Trophoblast cell (in vitro differentiated cells and primary cell): ENCODE measurements at regions not wholly inside any gene's neighbourhood (a gene's known extent, or its start where the extent isn't known, plus 50 kb on each side); places are given as distances from the start of the nearest gene placed in this dataset.

Source experiments
- DNase-seq, 2 donors: peaks; one replicate each; pipeline ENCODE4 v3.0.0-alpha.2; 2016
- H2AFZ ChIP-seq: 2 replicates; pipeline ENCODE4 v1.6.1; 2013; ENCODE audit warnings: low read length, moderate library complexity, mild to moderate bottlenecking; ENCODE audit not compliant: insufficient read depth, poor library complexity
- H2AK5ac ChIP-seq: 2 replicates; pipeline ENCODE4 v1.6.1; 2013; ENCODE audit warnings: mild to moderate bottlenecking, low read length
- H2BK120ac ChIP-seq: 2 replicates; pipeline ENCODE4 v1.6.1; 2013; ENCODE audit warnings: low read length, mild to moderate bottlenecking, moderate library complexity; ENCODE audit not compliant: insufficient read depth, poor library complexity
- H2BK12ac ChIP-seq: 2 replicates; pipeline ENCODE4 v1.6.1; 2013; ENCODE audit warnings: mild to moderate bottlenecking, low read length, moderate library complexity
- H2BK5ac ChIP-seq: 2 replicates; pipeline ENCODE4 v1.6.1; 2013; ENCODE audit warnings: low read length, low read depth, moderate library complexity, mild to moderate bottlenecking; ENCODE audit not compliant: poor library complexity
- H3K14ac ChIP-seq: 2 replicates; pipeline ENCODE4 v1.6.1; 2013; ENCODE audit warnings: mild to moderate bottlenecking, low read length
- H3K18ac ChIP-seq: 2 replicates; pipeline ENCODE4 v1.6.1; 2013; ENCODE audit warnings: mild to moderate bottlenecking, low read length
- H3K23ac ChIP-seq: 2 replicates; pipeline ENCODE4 v1.6.1; 2013; ENCODE audit warnings: low read length
- H3K27ac ChIP-seq: 2 replicates; pipeline ENCODE4 v1.5.1; 2013; ENCODE audit warnings: low read depth, mild to moderate bottlenecking, inconsistent platforms, low read length, moderate library complexity
- H3K27me3 ChIP-seq: 2 replicates; pipeline ENCODE4 v1.6.1; 2013; ENCODE audit warnings: inconsistent platforms, mild to moderate bottlenecking, low read length, moderate library complexity; ENCODE audit not compliant: insufficient read depth
- H3K36me3 ChIP-seq, 2 experiments: 1 replicate in 1 of 2; 2 replicates in 1 of 2; pipeline ENCODE4 v1.6.1; 2013; ENCODE audit warnings: low read length in 2 of 2, mild to moderate bottlenecking in 2 of 2, moderate library complexity in 1 of 2; ENCODE audit not compliant: insufficient read depth in 2 of 2, control insufficient read depth in 1 of 2
- H3K4ac ChIP-seq: 2 replicates; pipeline ENCODE4 v1.6.1; 2013; ENCODE audit warnings: low read depth, mild to moderate bottlenecking, low read length, moderate library complexity
- H3K4me1 ChIP-seq, 2 experiments: 1 replicate in 1 of 2; 2 replicates in 1 of 2; pipeline ENCODE4 v1.6.1; 2013; ENCODE audit warnings: low read length in 2 of 2, mild to moderate bottlenecking in 2 of 2, moderate library complexity in 1 of 2; ENCODE audit not compliant: insufficient read depth in 2 of 2, control insufficient read depth in 1 of 2
- H3K4me2 ChIP-seq: 2 replicates; pipeline ENCODE4 v1.6.1; 2013; ENCODE audit warnings: inconsistent platforms, mild to moderate bottlenecking, low read length, moderate library complexity
- H3K4me3 ChIP-seq: 2 replicates; pipeline ENCODE4 v1.5.1; 2013; ENCODE audit warnings: mild to moderate bottlenecking, low read depth, low read length, inconsistent platforms
- H3K79me1 ChIP-seq: one replicate; pipeline ENCODE4 v1.6.1; 2013; ENCODE audit warnings: low read length
- H3K79me2 ChIP-seq: 2 replicates; pipeline ENCODE4 v1.6.1; 2013; ENCODE audit warnings: low read length, mild to moderate bottlenecking; ENCODE audit not compliant: control insufficient read depth, insufficient read depth, poor library complexity
- H3K9ac ChIP-seq: 2 replicates; pipeline ENCODE4 v1.6.1; 2013; ENCODE audit warnings: mild to moderate bottlenecking, low read length
- H3K9me3 ChIP-seq: 2 replicates; pipeline ENCODE4 v1.6.1; 2013; ENCODE audit warnings: low read depth, mild to moderate bottlenecking, control low read depth, inconsistent platforms, low read length; ENCODE audit not compliant: insufficient read depth
- H4K12ac ChIP-seq: 2 replicates; pipeline ENCODE4 v1.6.1; 2013; ENCODE audit warnings: low read depth, mild to moderate bottlenecking, low read length, moderate library complexity
- H4K8ac ChIP-seq: 2 replicates; pipeline ENCODE4 v1.6.1; 2013; ENCODE audit warnings: low read depth, mild to moderate bottlenecking, low read length, moderate library complexity
- H4K91ac ChIP-seq: one replicate; pipeline ENCODE4 v1.6.1; 2013; ENCODE audit warnings: low read depth, mild to moderate bottlenecking, low read length, moderate library complexity
- WGBS: extraction: QIAGEN DNeasy Blood & Tissue Kit; methylation state at CpG from one replicate; pipeline ENCODE4 v1.1.7; 2013; ENCODE audit warnings: missing lambda C conversion rate; ENCODE audit not compliant: insufficient read length, insufficient coverage; ENCODE audit errors: extremely low coverage; 5-methylcytosine and 5-hydroxymethylcytosine counted together

GRCh38 chr6:53744321-53744720, 50.5 kb upstream of the LRRC1 start:
- no peak overlapping the region for H3K9ac ChIP-seq
- H3K4ac ChIP-seq: no peak overlapping the region
- no peaks in the 10 kb centered on the region for H3K9me3 ChIP-seq
- no peak overlapping the region for H3K23ac ChIP-seq
- no peaks in the 10 kb centered on the region for H3K36me3 ChIP-seq
- peaks cover 10% of the 10 kb centered on the region for H3K79me1 ChIP-seq
- H2AK5ac ChIP-seq: no peak overlapping the region
- no peak overlapping the region for H3K14ac ChIP-seq
- H2BK120ac ChIP-seq: peak overlapping the region; percentile 84
- H3K4me2 ChIP-seq: peak overlapping the region; percentile 28
- H3K4me1 ChIP-seq: peaks cover 7 to 14% of the 10 kb centered on the region in 2 experiments
- no peak overlapping the region for H2BK5ac ChIP-seq
- H3K18ac ChIP-seq: no peak overlapping the region
- H4K12ac ChIP-seq: no peak overlapping the region
- no peak overlapping the region for H4K91ac ChIP-seq
- H2AFZ ChIP-seq: no peak overlapping the region
- peak; percentile 58 to 97 for DNase-seq
- no CpG with 5 or more reads among the region's 4 CpGs for WGBS
- peak overlapping the region; percentile 89 for H2BK12ac ChIP-seq
- no peaks in the 10 kb centered on the region for H3K27me3 ChIP-seq
- peak overlapping the region; percentile 83 for H3K27ac ChIP-seq
- H4K8ac ChIP-seq: no peak overlapping the region
- H3K4me3 ChIP-seq: no peak overlapping the region
- H3K79me2 ChIP-seq: peaks cover 2% of the 10 kb centered on the region

- H3K9me3 ChIP-seq: no peaks in the 10 kb centered on the region
- no peak overlapping the region for H2BK5ac ChIP-seq
- no peak overlapping the region for H4K91ac ChIP-seq
- no peak overlapping the region for H2AFZ ChIP-seq
- H3K36me3 ChIP-seq: no peaks in the 10 kb centered on the region
- H4K12ac ChIP-seq: no peak overlapping the region
- peaks cover 8% of the 10 kb centered on the region for H3K79me1 ChIP-seq
- H3K14ac ChIP-seq: no peak overlapping the region
- no peak overlapping the region for H3K4me2 ChIP-seq
- no peak overlapping the region for H3K23ac ChIP-seq
- H2BK120ac ChIP-seq: no peak overlapping the region
- peaks cover 2% of the 10 kb centered on the region for H3K79me2 ChIP-seq
- no peak overlapping the region for H3K4ac ChIP-seq
- no peak overlapping the region for H3K4me3 ChIP-seq
- peaks cover 5 to 12% of the 10 kb centered on the region in 2 experiments for H3K4me1 ChIP-seq
- no peak overlapping the region for H3K27ac ChIP-seq
- no peak overlapping the region for H4K8ac ChIP-seq
- no peaks in the 10 kb centered on the region for H3K27me3 ChIP-seq
- H2BK12ac ChIP-seq: no peak overlapping the region
- no peak overlapping the region for H3K9ac ChIP-seq
- no peak overlapping the region for H2AK5ac ChIP-seq
- DNase-seq: peak; percentile 59 to 77
- no CpG with 5 or more reads among the region's 10 CpGs for WGBS
- H3K18ac ChIP-seq: no peak overlapping the region
These were observed 53.6 kb upstream of the LRRC1 start for GRCh38 chr6:53741034-53741823.

GRCh38 chr6:53737746-53738145, 57.1 kb upstream of the LRRC1 start:
- peaks cover 10% of the 10 kb centered on the region for H3K79me1 ChIP-seq
- H3K4ac ChIP-seq: no peak overlapping the region
- no peak overlapping the region for H2AFZ ChIP-seq
- no peak overlapping the region for H2BK120ac ChIP-seq
- no peak overlapping the region for H3K23ac ChIP-seq
- no peak overlapping the region for H3K4me2 ChIP-seq
- H3K4me1 ChIP-seq: peaks cover 5 to 13% of the 10 kb centered on the region in 2 experiments
- H3K14ac ChIP-seq: no peak overlapping the region
- no peaks in the 10 kb centered on the region for H3K9me3 ChIP-seq
- no peaks in the 10 kb centered on the region for H3K79me2 ChIP-seq
- no peak overlapping the region for H3K18ac ChIP-seq
- H2AK5ac ChIP-seq: no peak overlapping the region
- no peak overlapping the region for H2BK5ac ChIP-seq
- H4K8ac ChIP-seq: no peak overlapping the region
- H3K4me3 ChIP-seq: no peak overlapping the region
- peak; percentile 42 to 67 for DNase-seq
- H2BK12ac ChIP-seq: no peak overlapping the region
- WGBS: no CpG with 5 or more reads among the region's 3 CpGs
- no peak overlapping the region for H4K12ac ChIP-seq
- no peaks in the 10 kb centered on the region for H3K36me3 ChIP-seq
- no peak overlapping the region for H3K27ac ChIP-seq
- no peak overlapping the region for H4K91ac ChIP-seq
- H3K9ac ChIP-seq: no peak overlapping the region
- no peaks in the 10 kb centered on the region for H3K27me3 ChIP-seq

GRCh38 chr6:53735896-53736295, 58.9 kb upstream of the LRRC1 start:
- no peak overlapping the region for H2BK5ac ChIP-seq
- H4K12ac ChIP-seq: no peak overlapping the region
- no peak overlapping the region for H3K23ac ChIP-seq
- no peak overlapping the region for H3K4me2 ChIP-seq
- no peak overlapping the region for H3K4me3 ChIP-seq
- no peak overlapping the region for H2AFZ ChIP-seq
- no peak overlapping the region for H3K9ac ChIP-seq
- H3K18ac ChIP-seq: no peak overlapping the region
- H2BK120ac ChIP-seq: no peak overlapping the region
- H2AK5ac ChIP-seq: no peak overlapping the region
- no peaks in the 10 kb centered on the region for H3K36me3 ChIP-seq
- peaks cover 16% of the 10 kb centered on the region for H3K79me1 ChIP-seq
- H3K27ac ChIP-seq: no peak overlapping the region
- no peaks in the 10 kb centered on the region for H3K27me3 ChIP-seq
- no peaks in the 10 kb centered on the region for H3K79me2 ChIP-seq
- H2BK12ac ChIP-seq: peak overlapping the region; percentile 4
- no peak overlapping the region for H4K8ac ChIP-seq
- WGBS: no CpG with 5 or more reads among the region's 4 CpGs
- H3K4me1 ChIP-seq: peaks cover 8 to 19% of the 10 kb centered on the region in 2 experiments
- no peak overlapping the region for H4K91ac ChIP-seq
- no peak overlapping the region for H3K14ac ChIP-seq
- H3K4ac ChIP-seq: no peak overlapping the region
- H3K9me3 ChIP-seq: no peaks in the 10 kb centered on the region
- DNase-seq: peak in 1 of 2 donors; percentile 67
